ENCODE measurements at regions not wholly inside any gene's neighbourhood (a gene's known extent, or its start where the extent isn't known, plus 50 kb on each side); places are given as distances from the start of the nearest gene placed in this dataset.

- TF ChIP-seq CTCF (IDR thresholded peaks at IDR 0.05; ENCODE audit: low read length) (no peak), EZH2 (optimal IDR thresholded peaks at IDR 0.05; ENCODE audit: low read depth, low read length) (no peak), EZH2phosphoT487 (IDR thresholded peaks at IDR 0.05; ENCODE audit: low read length) (no peak)
Measured at GRCh38 chr5:54732108-54732507, 214.5 kb downstream of the SNX18 start.
